NCI-H146 (cell line): ENCODE measurements at regions not wholly inside any gene's neighbourhood (a gene's known extent, or its start where the extent isn't known, plus 50 kb on each side); places are given as distances from the start of the nearest gene placed in this dataset.

Experiments used
- DNase-seq: peaks from one replicate; lab custom pipeline; 2025; lab: John Stamatoyannopoulos, UW

DNA sequence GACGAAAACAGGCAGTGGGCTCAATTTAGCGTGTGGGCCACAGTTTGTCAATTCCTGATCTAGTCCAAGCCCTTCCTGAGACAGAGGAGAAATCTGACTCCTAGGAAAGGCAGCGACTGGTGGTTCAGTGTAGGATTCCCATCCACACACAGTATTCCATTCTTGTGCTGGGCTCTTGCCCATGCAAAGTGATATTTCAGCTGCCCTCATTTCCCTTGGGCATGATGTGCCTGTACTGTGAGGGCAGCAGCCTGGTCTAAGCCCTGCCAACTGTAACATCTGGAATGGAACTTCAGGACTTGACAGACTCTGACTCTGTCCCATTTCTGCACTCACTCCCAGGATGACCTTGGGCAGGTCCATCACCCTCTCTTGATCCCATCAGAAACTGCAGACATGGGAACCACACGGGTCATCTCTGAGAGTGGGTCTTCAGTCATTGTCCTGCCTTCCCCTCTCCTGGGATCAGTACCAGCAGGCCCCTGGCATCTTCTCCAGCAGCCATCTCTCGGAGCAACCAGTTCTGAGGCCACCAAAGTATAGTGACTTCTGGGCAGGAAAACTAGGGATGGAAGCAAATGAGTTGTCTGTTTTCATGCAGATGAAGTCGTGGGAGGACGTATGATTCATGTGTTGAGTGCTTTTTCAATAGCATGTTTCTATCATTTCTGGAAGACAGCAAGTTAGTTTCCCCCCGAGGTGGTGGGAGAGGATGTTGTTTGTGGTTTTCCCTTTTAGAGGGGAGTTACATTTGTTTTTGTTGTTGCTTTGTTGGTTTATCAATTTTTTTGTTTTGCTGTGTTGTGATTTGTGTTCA lies 54.2 kb upstream of the BCL2L14 start:
- no peak for DNase-seq

- no peak for DNase-seq
Observed at GRCh38 chr12:12017135-12017581, 53.6 kb upstream of the BCL2L14 start.

- peak; percentile 30 for DNase-seq
Observed at GRCh38 chr12:12017798-12018197, 52.9 kb upstream of the BCL2L14 start.

GRCh38 chr12:12018454-12018853 lies 52.3 kb upstream of the BCL2L14 start:
- DNase-seq, result no peak

- no peak for DNase-seq
Observed at GRCh38 chr12:12019881-12020280, 50.9 kb upstream of the BCL2L14 start.

GRCh38 chr12:12020762-12021161 lies 50.0 kb upstream of the BCL2L14 start:
- no peak for DNase-seq
